ENCODE measurements at regions not wholly inside any gene's neighbourhood (a gene's known extent, or its start where the extent isn't known, plus 50 kb on each side); places are given as distances from the start of the nearest gene placed in this dataset.

GRCh38 chr2:14387332-14387731 lies 245.2 kb upstream of the LRATD1 start:
- TF ChIP-seq CTCF (IDR thresholded peaks at IDR 0.05; ENCODE audit: low read depth, low read length, poor library complexity, severe bottlenecking) (no peak), EZH2phosphoT487 (IDR thresholded peaks at IDR 0.05; ENCODE audit: borderline replicate concordance, low read length) (no peak)

All from DOHH2 (cell line).